ENCODE measurements at regions not wholly inside any gene's neighbourhood (a gene's known extent, or its start where the extent isn't known, plus 50 kb on each side); places are given as distances from the start of the nearest gene placed in this dataset.

DNA sequence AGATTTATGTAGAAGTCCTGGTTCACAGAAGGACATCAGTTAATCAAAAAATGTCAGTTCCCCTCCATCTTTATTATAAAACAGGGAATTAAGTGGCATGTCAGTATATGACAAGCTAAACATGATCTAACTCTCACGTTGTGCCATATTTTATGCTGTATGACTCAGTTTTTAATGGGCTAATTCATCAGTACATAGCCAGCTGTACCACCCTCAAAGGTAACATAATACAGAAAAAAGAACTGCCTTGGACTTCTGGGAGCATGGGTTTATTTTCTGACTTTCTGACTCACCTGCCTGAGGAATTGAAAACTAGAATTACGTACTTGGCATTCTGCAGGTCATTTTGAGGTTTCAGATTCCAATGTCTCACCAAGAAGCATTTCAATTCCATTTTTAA is 135.7 kb downstream of the CMPK2 start:
- CTCF ChIA-PET: no interaction called here
- no peaks in the 10 kb centered on the region for H3K4me1 ChIP-seq (ENCODE audit: control insufficient read depth in 1 of 2, insufficient read depth in 2 of 2, low read length in 2 of 2)
- H3K9me3 ChIP-seq (ENCODE audit: control insufficient read depth in 1 of 2, insufficient read depth in 1 of 2, low read depth in 1 of 2, low read length in 2 of 2): no peaks in the 10 kb centered on the region
- ATAC-seq: no peak
- no peaks in the 10 kb centered on the region for H3K36me3 ChIP-seq (ENCODE audit: control insufficient read depth in 1 of 2, insufficient read depth in 2 of 2, low read length in 2 of 2)
- DNase-seq (ENCODE audit: low read depth, low spot score): no peak
- no peak overlapping the region for H3K27ac ChIP-seq (ENCODE audit: low read depth, low read length)
- no peaks in the 10 kb centered on the region for H4K20me1 ChIP-seq (ENCODE audit: insufficient read depth)
- H3K27me3 ChIP-seq (ENCODE audit: insufficient read depth, low read length): no peaks in the 10 kb centered on the region
- intact Hi-C loops (cut with micrococcal nuclease): no loop called here
- RAD21 ChIA-PET (ENCODE audit: low non-redundant PET in 1 of 2, low total read pairs in 2 of 2, uncharacterized antibody in 2 of 2, unreplicated experiment in 2 of 2): no interaction called here
- no TSS peak for BruUV-seq (replicated peaks)
- TF ChIP-seq SP1 (IDR thresholded peaks at IDR 0.05; ENCODE audit: low read depth) (no peak), EZH2 (IDR thresholded peaks at IDR 0.05) (no peak), YY1 (IDR thresholded peaks at IDR 0.05; ENCODE audit: extremely low read depth, insufficient replicate concordance, low read depth, low read length) (no peak), EGR1 (IDR thresholded peaks at IDR 0.05; ENCODE audit: low read depth) (no peak), RAD21 (IDR thresholded peaks at IDR 0.05; ENCODE audit: low read depth) (no peak), JUND (IDR thresholded peaks at IDR 0.05) (no peak)
- TF ChIP-seq, protein P1, sequence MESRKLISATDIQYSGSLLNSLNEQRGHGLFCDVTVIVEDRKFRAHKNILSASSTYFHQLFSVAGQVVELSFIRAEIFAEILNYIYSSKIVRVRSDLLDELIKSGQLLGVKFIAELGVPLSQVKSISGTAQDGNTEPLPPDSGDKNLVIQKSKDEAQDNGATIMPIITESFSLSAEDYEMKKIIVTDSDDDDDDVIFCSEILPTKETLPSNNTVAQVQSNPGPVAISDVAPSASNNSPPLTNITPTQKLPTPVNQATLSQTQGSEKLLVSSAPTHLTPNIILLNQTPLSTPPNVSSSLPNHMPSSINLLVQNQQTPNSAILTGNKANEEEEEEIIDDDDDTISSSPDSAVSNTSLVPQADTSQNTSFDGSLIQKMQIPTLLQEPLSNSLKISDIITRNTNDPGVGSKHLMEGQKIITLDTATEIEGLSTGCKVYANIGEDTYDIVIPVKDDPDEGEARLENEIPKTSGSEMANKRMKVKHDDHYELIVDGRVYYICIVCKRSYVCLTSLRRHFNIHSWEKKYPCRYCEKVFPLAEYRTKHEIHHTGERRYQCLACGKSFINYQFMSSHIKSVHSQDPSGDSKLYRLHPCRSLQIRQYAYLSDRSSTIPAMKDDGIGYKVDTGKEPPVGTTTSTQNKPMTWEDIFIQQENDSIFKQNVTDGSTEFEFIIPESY (IDR thresholded peaks at IDR 0.05; ENCODE audit: extremely low read depth, insufficient replicate concordance, low read length): no peak
- POLR2A ChIA-PET: no interaction called here
- H3K9me2 ChIP-seq (ENCODE audit: insufficient read depth): no peaks in the 10 kb centered on the region
- no peak overlapping the region for H3K4me2 ChIP-seq (ENCODE audit: low read length)
- no peaks in the 10 kb centered on the region for H3K79me2 ChIP-seq (ENCODE audit: insufficient read depth, low read length)
- no peak overlapping the region for H3K4me3 ChIP-seq (replicated peaks in 1 of 2; ENCODE audit: low read depth in 1 of 2, low read length in 2 of 2)
- no peak overlapping the region for H3K9ac ChIP-seq (ENCODE audit: low read length)
- H2AFZ ChIP-seq (ENCODE audit: low read depth, low read length, poor library complexity, severe bottlenecking): no peak overlapping the region

DNA sequence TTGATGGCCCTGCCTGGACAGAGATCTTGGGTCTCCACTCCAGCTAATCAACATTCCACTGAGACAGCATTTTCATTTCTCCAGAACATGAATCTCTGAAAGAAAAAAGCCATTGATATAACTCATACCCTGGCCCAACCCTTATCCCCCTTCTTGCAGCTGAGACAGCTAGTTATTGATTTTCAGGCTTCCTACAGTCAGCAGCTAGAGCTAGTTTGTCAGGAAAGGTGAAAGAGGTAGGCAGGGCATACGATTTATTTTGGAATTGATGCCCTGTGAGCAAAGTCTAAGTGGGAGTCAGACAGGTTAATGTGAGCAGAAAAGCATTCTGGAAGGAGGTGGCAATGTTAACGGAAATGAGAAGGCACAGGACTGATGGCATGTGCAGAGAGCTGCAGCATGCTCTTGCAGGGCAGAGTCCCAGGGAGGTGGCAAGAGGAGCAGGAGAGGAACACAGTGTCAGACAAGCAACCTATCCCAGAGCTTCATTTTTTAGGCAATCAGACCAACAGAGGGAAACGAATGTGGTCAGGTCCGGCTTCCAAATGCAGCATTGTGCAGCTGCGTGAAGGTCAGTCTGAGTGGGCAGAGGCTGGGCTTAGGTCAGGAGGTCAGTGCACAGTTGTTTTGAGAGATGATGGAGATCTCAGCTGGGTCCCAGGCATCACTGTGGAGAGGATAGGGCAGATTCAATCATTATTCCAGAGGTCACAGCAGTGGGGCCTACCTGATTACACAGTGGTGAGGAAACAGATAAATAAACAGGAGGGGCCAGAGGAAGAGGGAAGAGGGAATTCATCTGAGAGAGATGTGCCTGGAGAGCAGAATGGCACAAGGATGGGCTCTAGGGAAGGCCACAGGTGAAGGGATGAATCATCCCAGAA is 134.8 kb downstream of the CMPK2 start:
- Histone ChIP-seq H3K9me3 (ENCODE audit: control insufficient read depth in 1 of 2, insufficient read depth in 1 of 2, low read depth in 1 of 2, low read length in 2 of 2) (no peaks in the 10 kb centered on the region), H2AFZ (ENCODE audit: low read depth, low read length, poor library complexity, severe bottlenecking) (no peak overlapping the region), H3K27me3 (ENCODE audit: insufficient read depth, low read length) (no peaks in the 10 kb centered on the region), H3K9me2 (ENCODE audit: insufficient read depth) (no peaks in the 10 kb centered on the region), H3K79me2 (ENCODE audit: insufficient read depth, low read length) (no peaks in the 10 kb centered on the region), H3K4me2 (ENCODE audit: low read length) (no peak overlapping the region), H4K20me1 (ENCODE audit: insufficient read depth) (no peaks in the 10 kb centered on the region), H3K27ac (ENCODE audit: low read depth, low read length) (no peak overlapping the region), H3K36me3 (ENCODE audit: control insufficient read depth in 1 of 2, insufficient read depth in 2 of 2, low read length in 2 of 2) (no peaks in the 10 kb centered on the region), H3K9ac (ENCODE audit: low read length) (no peak overlapping the region), H3K4me1 (ENCODE audit: control insufficient read depth in 1 of 2, insufficient read depth in 2 of 2, low read length in 2 of 2) (no peaks in the 10 kb centered on the region), H3K4me3 (replicated peaks in 1 of 2; ENCODE audit: low read depth in 1 of 2, low read length in 2 of 2) (no peak overlapping the region)
- ATAC-seq (no peak), DNase-seq (ENCODE audit: low read depth, low spot score) (no peak)
- RAD21 ChIA-PET (ENCODE audit: low non-redundant PET in 1 of 2, low total read pairs in 2 of 2, uncharacterized antibody in 2 of 2, unreplicated experiment in 2 of 2): no interaction called here
- intact Hi-C loops (cut with micrococcal nuclease): no loop called here
- no TSS peak for BruUV-seq (replicated peaks)
- CTCF ChIA-PET: no interaction called here
- POLR2A ChIA-PET: no interaction called here
- TF ChIP-seq, protein P2, sequence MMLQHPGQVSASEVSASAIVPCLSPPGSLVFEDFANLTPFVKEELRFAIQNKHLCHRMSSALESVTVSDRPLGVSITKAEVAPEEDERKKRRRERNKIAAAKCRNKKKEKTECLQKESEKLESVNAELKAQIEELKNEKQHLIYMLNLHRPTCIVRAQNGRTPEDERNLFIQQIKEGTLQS (IDR thresholded peaks at IDR 0.05): no peak
- TF ChIP-seq, protein P1 (IDR thresholded peaks at IDR 0.05; ENCODE audit: extremely low read depth, insufficient replicate concordance, low read length): no peak
- TF ChIP-seq ELF1 (IDR thresholded peaks at IDR 0.05; ENCODE audit: borderline replicate concordance, low read depth) (no peak), CEBPB (IDR thresholded peaks at IDR 0.05; ENCODE audit: low read depth) (no peak)
- TF ChIP-seq, protein P3, sequence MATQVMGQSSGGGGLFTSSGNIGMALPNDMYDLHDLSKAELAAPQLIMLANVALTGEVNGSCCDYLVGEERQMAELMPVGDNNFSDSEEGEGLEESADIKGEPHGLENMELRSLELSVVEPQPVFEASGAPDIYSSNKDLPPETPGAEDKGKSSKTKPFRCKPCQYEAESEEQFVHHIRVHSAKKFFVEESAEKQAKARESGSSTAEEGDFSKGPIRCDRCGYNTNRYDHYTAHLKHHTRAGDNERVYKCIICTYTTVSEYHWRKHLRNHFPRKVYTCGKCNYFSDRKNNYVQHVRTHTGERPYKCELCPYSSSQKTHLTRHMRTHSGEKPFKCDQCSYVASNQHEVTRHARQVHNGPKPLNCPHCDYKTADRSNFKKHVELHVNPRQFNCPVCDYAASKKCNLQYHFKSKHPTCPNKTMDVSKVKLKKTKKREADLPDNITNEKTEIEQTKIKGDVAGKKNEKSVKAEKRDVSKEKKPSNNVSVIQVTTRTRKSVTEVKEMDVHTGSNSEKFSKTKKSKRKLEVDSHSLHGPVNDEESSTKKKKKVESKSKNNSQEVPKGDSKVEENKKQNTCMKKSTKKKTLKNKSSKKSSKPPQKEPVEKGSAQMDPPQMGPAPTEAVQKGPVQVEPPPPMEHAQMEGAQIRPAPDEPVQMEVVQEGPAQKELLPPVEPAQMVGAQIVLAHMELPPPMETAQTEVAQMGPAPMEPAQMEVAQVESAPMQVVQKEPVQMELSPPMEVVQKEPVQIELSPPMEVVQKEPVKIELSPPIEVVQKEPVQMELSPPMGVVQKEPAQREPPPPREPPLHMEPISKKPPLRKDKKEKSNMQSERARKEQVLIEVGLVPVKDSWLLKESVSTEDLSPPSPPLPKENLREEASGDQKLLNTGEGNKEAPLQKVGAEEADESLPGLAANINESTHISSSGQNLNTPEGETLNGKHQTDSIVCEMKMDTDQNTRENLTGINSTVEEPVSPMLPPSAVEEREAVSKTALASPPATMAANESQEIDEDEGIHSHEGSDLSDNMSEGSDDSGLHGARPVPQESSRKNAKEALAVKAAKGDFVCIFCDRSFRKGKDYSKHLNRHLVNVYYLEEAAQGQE (IDR thresholded peaks at IDR 0.05; ENCODE audit: low read depth): no peak

All from HCT116 (cell line).